Pancreas (tissue), 10 donors: ENCODE measurements at regions not wholly inside any gene's neighbourhood (a gene's known extent, or its start where the extent isn't known, plus 50 kb on each side); places are given as distances from the start of the nearest gene placed in this dataset.
"Not testable (repeated sequence)": the region's sequence is repeated elsewhere in the genome, so short reads cannot be mapped to it uniquely, and the experiment has no call there.

ENCODE experiments used
- ATAC-seq, 4 donors: fragments of 200-7000 bp; cut with Tn5 transposase; one replicate each; pipeline versions ENCODE4 v1.8.0 to v1.9.1; 2020; ENCODE audit warnings: mild to moderate bottlenecking in 4 of 4, moderate library complexity in 4 of 4
- DNase-seq, 6 donors: peaks; one replicate each; pipeline ENCODE4 v3.0.0-alpha.2; 2020
- FAIRE-seq: peaks from 2 replicates; lab custom pipeline; 2012; peaks lifted over from hg19 to GRCh38; lab: Jason Lieb, UNC
- H3K27ac ChIP-seq, 4 donors: fragments of 200-600 bp; sonication (generic); 1 replicate in 3 of 4; 2 replicates in 1 of 4; pipeline versions ENCODE4 v1.5.0 to v1.8.0; 2020
- H3K27me3 ChIP-seq, 4 donors: fragments of 200-600 bp; one replicate each; pipeline ENCODE4 v1.8.0; 2021
- H3K36me3 ChIP-seq, 3 donors: fragments of 200-600 bp; sonication (generic) in 1 of 3; one replicate each; pipeline versions ENCODE4 v1.5.0 to v1.8.0; 2020 to 2021
- H3K4me1 ChIP-seq, 3 donors: fragments of 200-600 bp; one replicate each; pipeline ENCODE4 v1.8.0; 2021
- H3K4me3 ChIP-seq, 4 donors: fragments of 200-600 bp; sonication (generic) in 2 of 4; one replicate each; pipeline versions ENCODE4 v1.5.0 to v1.8.0; 2020 to 2021
- H3K9me3 ChIP-seq, 4 donors: fragments of 200-600 bp; one replicate each; pipeline ENCODE4 v1.8.0; 2021
- CTCF ChIP-seq, 4 donors: fragments of 200-600 bp; sonication (generic) in 3 of 4; IDR thresholded peaks; one replicate each; pipeline versions ENCODE4 v1.5.0 to v1.8.0; 2021; ENCODE audit warnings: antibody characterized with exemption in 4 of 4
- WGBS, 2 donors: extraction: QIAGEN DNeasy Blood & Tissue Kit; methylation state at CpG; one replicate each; pipeline ENCODE4 v1.1.7; 2013; 5-methylcytosine and 5-hydroxymethylcytosine counted together
- intact Hi-C, 3 donors: fragments of 100-400 bp; cut with DNase I; formaldehyde crosslinking; loops; one replicate each; pipeline versions ENCODE4 v1.11.1 to v1.14.2; 2022
- donor health status: healthy with polysubstance abuse.
- donor health status: DM: no; HTN: no; CAD: no; lungs with moderate emphysema.
- donor health status: DM: no; HTN: no; CAD: no.
- donor health status: control.
- donor health status: control.
- donor health status: Bipolar disorder and iron deficiency.
- donor health status: DM: yes; HTN: yes; CAD: no.
- donor health status: DM: no; HTN: no; CAD: no.
- donor health status: DM: no; HTN: no; CAD: no.
- donor health status: DM: yes; HTN: yes; CAD: no.

GRCh38 chr3:15903164-15903563, 105.4 kb upstream of the ANKRD28 start:
- Histone ChIP-seq H3K27me3 (no peaks in the 10 kb centered on the region), H3K4me1 (peaks cover 11 to 17% (median 15%) of the 10 kb centered on the region in 3 donors), H3K27ac (peak overlapping the region; percentile 29 to 82 (median 71)), H3K36me3 (no peaks in the 10 kb centered on the region), H3K4me3 (no peak overlapping the region), H3K9me3 (no peaks in the 10 kb centered on the region)
- intact Hi-C loops: no loop called here
- ATAC-seq (peak; percentile 81 to 91 (median 90)), DNase-seq (peak in 4 of 6 donors; percentile 31 to 70 (median 67)), FAIRE-seq (no peak)
- no peak for TF ChIP-seq CTCF (IDR thresholded peaks at IDR 0.05)
- 12 to 20% methylated on average over 3 of the region's 3 CpGs for WGBS, 2 donors

- Histone ChIP-seq H3K4me3 (no peak overlapping the region), H3K27me3 (no peaks in the 10 kb centered on the region), H3K4me1 (peaks cover 11 to 17% (median 15%) of the 10 kb centered on the region in 3 donors), H3K27ac (peak overlapping the region; percentile 29 to 82 (median 71)), H3K36me3 (no peaks in the 10 kb centered on the region), H3K9me3 (no peaks in the 10 kb centered on the region)
- 45 to 47% methylated on average over 7 of the region's 7 CpGs for WGBS, 2 donors
- ATAC-seq (peak; percentile 95 to 97 (median 96)), FAIRE-seq (no peak), DNase-seq (peak; percentile 63 to 85 (median 78))
- intact Hi-C loops: no loop called here
- TF ChIP-seq CTCF (IDR thresholded peaks at IDR 0.05): no peak
Measured at GRCh38 chr3:15903759-15904720, 106.3 kb upstream of the ANKRD28 start.

- Histone ChIP-seq H3K9me3 (no peaks in the 10 kb centered on the region), H3K27me3 (no peaks in the 10 kb centered on the region), H3K36me3 (no peaks in the 10 kb centered on the region), H3K4me3 (no peak overlapping the region), H3K27ac (no peak overlapping the region), H3K4me1 (peaks cover 11 to 17% (median 15%) of the 10 kb centered on the region in 3 donors)
- no peak for ATAC-seq
- FAIRE-seq: no peak
- 81 to 82% methylated on average over 1 of the region's 1 CpG for WGBS, 2 donors
- DNase-seq: no peak
- intact Hi-C loops: no loop called here
- TF ChIP-seq CTCF (IDR thresholded peaks at IDR 0.05): no peak
Measured at GRCh38 chr3:15905041-15905440, 107.3 kb upstream of the ANKRD28 start.

GRCh38 chr3:15907403-15907802, 109.6 kb upstream of the ANKRD28 start:
- DNase-seq, intact Hi-C loops, H3K9me3 ChIP-seq, H3K27ac ChIP-seq, H3K27me3 ChIP-seq, ATAC-seq, H3K4me3 ChIP-seq, FAIRE-seq, H3K36me3 ChIP-seq: not testable (repeated sequence)
- 88 to 94% methylated on average over 5 of the region's 5 CpGs for WGBS, 2 donors
- H3K4me1 ChIP-seq: peaks cover 11 to 17% (median 15%) of the 10 kb centered on the region in 3 donors

- DNase-seq (no peak), ATAC-seq (no peak), FAIRE-seq (no peak)
- 91 to 95% methylated on average over 5 of the region's 5 CpGs for WGBS, 2 donors
- H3K9me3 ChIP-seq: no peaks in the 10 kb centered on the region
- no peaks in the 10 kb centered on the region for H3K4me1 ChIP-seq
- no peak for TF ChIP-seq CTCF (IDR thresholded peaks at IDR 0.05)
- H3K36me3 ChIP-seq: no peaks in the 10 kb centered on the region
- intact Hi-C loops: no loop called here
- H3K4me3 ChIP-seq: no peak overlapping the region
- no peaks in the 10 kb centered on the region for H3K27me3 ChIP-seq
- no peak overlapping the region for H3K27ac ChIP-seq
Measured at GRCh38 chr3:15918988-15919387, 121.2 kb upstream of the ANKRD28 start.
